Calu3 (cell line): ENCODE measurements at regions not wholly inside any gene's neighbourhood (a gene's known extent, or its start where the extent isn't known, plus 50 kb on each side); places are given as distances from the start of the nearest gene placed in this dataset.

Experiments used
- BruUV-seq: library from RNA; stranded (reverse); fragments of 400-500 nt; replicated peaks from 2 replicates; lab custom pipeline; 2021; lab: Mats Ljungman, UMichigan
- CTCF ChIA-PET: fragments of 300-600 bp; sonication (Branson Sonifier 250); formaldehyde crosslinking; loops from one replicate; lab custom pipeline; 2022; ENCODE audit warnings: antibody characterized with exemption; lab: Charles Lee
- DNase-seq: peaks from one replicate; pipeline ENCODE4 v3.0.0; 2022
- H3K27ac Mint-ChIP-seq: one replicate; pipeline ENCODE4 v1.8.0; 2022; ENCODE audit warnings: mixed read lengths; ENCODE audit not compliant: unreplicated experiment
- H3K27me3 Mint-ChIP-seq: one replicate; pipeline ENCODE4 v1.8.0; 2022; ENCODE audit warnings: mixed read lengths; ENCODE audit not compliant: unreplicated experiment
- H3K36me3 Mint-ChIP-seq: one replicate; pipeline ENCODE4 v1.8.0; 2022; ENCODE audit warnings: mild to moderate bottlenecking, moderate library complexity, mixed read lengths; ENCODE audit not compliant: insufficient read depth, unreplicated experiment
- H3K4me1 Mint-ChIP-seq: one replicate; pipeline ENCODE4 v1.8.0; 2022; ENCODE audit warnings: mild to moderate bottlenecking, low read depth, mixed read lengths; ENCODE audit not compliant: unreplicated experiment
- H3K4me3 Mint-ChIP-seq: one replicate; pipeline ENCODE4 v1.8.0; 2022; ENCODE audit warnings: mild to moderate bottlenecking, low read depth, moderate library complexity, mixed read lengths; ENCODE audit not compliant: unreplicated experiment
- H3K9me3 Mint-ChIP-seq: one replicate; pipeline ENCODE4 v1.8.0; 2022; ENCODE audit warnings: low read depth, mixed read lengths; ENCODE audit not compliant: unreplicated experiment
- CTCF ChIP-seq: fragments of 200-600 bp; IDR thresholded peaks from one replicate; pipeline ENCODE4 v1.8.0; 2022; ENCODE audit warnings: antibody characterized with exemption; ENCODE audit not compliant: unreplicated experiment
- intact Hi-C: fragments of 100-400 bp; cut with micrococcal nuclease; formaldehyde crosslinking; loops from one replicate; pipeline ENCODE4 v1.10.0; 2022; ENCODE audit not compliant: unreplicated experiment

DNA sequence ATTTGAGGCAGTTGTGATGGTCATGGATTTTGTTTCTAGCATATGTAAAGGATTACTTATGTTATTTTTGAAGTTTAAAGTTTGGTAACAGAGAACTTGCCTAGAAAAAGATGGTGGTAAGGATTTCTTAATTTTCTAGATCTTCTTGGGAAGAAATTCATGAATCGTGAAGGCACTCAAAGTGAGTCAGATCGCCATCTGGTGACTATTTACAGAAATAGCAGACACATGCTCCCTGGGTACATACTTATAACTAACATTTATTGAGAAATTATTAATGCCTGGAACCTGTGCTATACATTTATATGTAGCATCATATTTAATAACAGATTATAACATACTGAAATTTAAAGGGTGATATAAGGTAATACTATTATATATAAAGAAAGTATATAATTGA, 299.7 kb downstream of the IZUMO3 start:
- H3K4me3 Mint-ChIP-seq = no peak overlapping the region
- no peak overlapping the region for H3K27ac Mint-ChIP-seq
- intact Hi-C loops = no loop called here
- TF ChIP-seq CTCF = no peak
- peaks cover 20% of the 10 kb centered on the region for H3K9me3 Mint-ChIP-seq
- no peak for DNase-seq
- no peaks in the 10 kb centered on the region for H3K4me1 Mint-ChIP-seq
- no peaks in the 10 kb centered on the region for H3K27me3 Mint-ChIP-seq
- no TSS peak for BruUV-seq
- CTCF ChIA-PET = no interaction called here
- H3K36me3 Mint-ChIP-seq = no peaks in the 10 kb centered on the region

DNA sequence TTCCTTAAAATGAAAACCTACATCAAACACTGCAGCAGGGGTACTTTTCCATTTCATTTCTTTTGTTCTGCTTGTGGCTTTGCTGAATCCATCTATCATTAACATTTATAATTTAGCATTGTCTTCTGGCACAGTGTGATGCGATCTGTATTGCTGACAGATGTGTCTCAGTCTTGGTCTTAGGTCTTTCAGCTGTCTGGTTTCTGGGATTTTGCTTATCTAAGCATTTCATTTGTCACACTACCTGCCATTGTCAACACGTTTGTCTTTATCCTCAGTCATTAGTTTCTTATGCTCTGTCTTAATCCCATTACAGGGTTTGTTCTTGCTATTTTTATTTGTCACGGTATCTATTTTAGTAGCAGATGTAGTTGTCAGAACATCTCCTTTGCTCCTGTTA, 303.1 kb downstream of the IZUMO3 start:
- TF ChIP-seq CTCF = no peak
- no peaks in the 10 kb centered on the region for H3K36me3 Mint-ChIP-seq
- intact Hi-C loops = no loop called here
- CTCF ChIA-PET = no interaction called here
- no peaks in the 10 kb centered on the region for H3K4me1 Mint-ChIP-seq
- peaks cover 20% of the 10 kb centered on the region for H3K9me3 Mint-ChIP-seq
- no peak for DNase-seq
- H3K4me3 Mint-ChIP-seq = no peak overlapping the region
- no peaks in the 10 kb centered on the region for H3K27me3 Mint-ChIP-seq
- H3K27ac Mint-ChIP-seq = no peak overlapping the region
- no TSS peak for BruUV-seq

GRCh38 chr9:24218656-24219055, 327.0 kb downstream of the IZUMO3 start:
- Mint-ChIP-seq H3K9me3 (peaks cover 8% of the 10 kb centered on the region), H3K27me3 (no peaks in the 10 kb centered on the region), H3K27ac (no peak overlapping the region), H3K4me1 (no peaks in the 10 kb centered on the region), H3K36me3 (no peaks in the 10 kb centered on the region), H3K4me3 (no peak overlapping the region)
- TF ChIP-seq CTCF = no peak
- CTCF ChIA-PET = no interaction called here
- DNase-seq = no peak
- no TSS peak for BruUV-seq
- intact Hi-C loops = no loop called here

GRCh38 chr9:24210641-24211040, 335.1 kb downstream of the IZUMO3 start:
- Mint-ChIP-seq H3K36me3 (no peaks in the 10 kb centered on the region), H3K4me3 (no peak overlapping the region), H3K4me1 (no peaks in the 10 kb centered on the region), H3K27me3 (no peaks in the 10 kb centered on the region), H3K27ac (no peak overlapping the region), H3K9me3 (peaks cover 11% of the 10 kb centered on the region)
- CTCF ChIA-PET = no interaction called here
- BruUV-seq = no TSS peak
- DNase-seq = no peak
- TF ChIP-seq CTCF = no peak
- intact Hi-C loops = no loop called here
